SK-N-SH (cell line): ENCODE measurements at regions not wholly inside any gene's neighbourhood (a gene's known extent, or its start where the extent isn't known, plus 50 kb on each side); places are given as distances from the start of the nearest gene placed in this dataset.

Source experiments
- CTCF ChIA-PET: fragments of 300-600, 350-600 bp; formaldehyde crosslinking; extraction: SDS; loops from one replicate; lab custom pipeline; 2021; lab: Yijun Ruan, JAX
- POLR2A ChIA-PET: fragments of 350-600 bp; sonication (Branson Sonifier 250); formaldehyde crosslinking; extraction: SDS; loops from one replicate; lab custom pipeline; 2020; ENCODE audit warnings: antibody characterized with exemption, inconsistent platforms; lab: Yijun Ruan, JAX
- DNase-seq: peaks from one replicate; pipeline ENCODE4 v3.0.0; 2012
- H2AFZ ChIP-seq: fragments of 200-600 bp; sonication (generic); 2 replicates; pipeline ENCODE4 v1.8.1; 2016; ENCODE audit warnings: antibody characterized with exemption, mild to moderate bottlenecking, low read depth
- H3F3A ChIP-seq: fragments of 200-600 bp; sonication (generic); replicated peaks from 2 replicates; pipeline ENCODE3; 2016; ENCODE audit warnings: antibody characterized with exemption, mild to moderate bottlenecking; ENCODE audit not compliant: insufficient read depth
- H3K27ac ChIP-seq, 2 experiments: fragments of 200-500 bp in 1 of 2; fragments of 200-600 bp in 1 of 2; sonication (Bioruptor generic) in 1 of 2; sonication (generic), shearing (Covaris generic) in 1 of 2; 2 replicates each; pipeline versions ENCODE4 v1.5.1 to v1.6.1; 2014 to 2016; ENCODE audit warnings: low read depth in 2 of 2, inconsistent platforms in 1 of 2, low read length in 1 of 2, mild to moderate bottlenecking in 1 of 2, mixed read lengths in 1 of 2
- H3K27me3 ChIP-seq: fragments of 200-600 bp; sonication (generic), shearing (Covaris generic); 2 replicates; pipeline ENCODE4 v1.6.1; 2016; ENCODE audit warnings: mixed run types; ENCODE audit not compliant: insufficient read depth
- H3K36me3 ChIP-seq, 2 experiments: fragments of 200-500 bp in 1 of 2; fragments of 200-600 bp in 1 of 2; sonication (Bioruptor generic) in 1 of 2; sonication (generic) in 1 of 2; replicated peaks in 1 of 2; 2 replicates each; pipeline versions ENCODE3 to v1.5.1; 2014 to 2016; ENCODE audit warnings: low read length in 1 of 2, mild to moderate bottlenecking in 1 of 2; ENCODE audit not compliant: insufficient read depth in 2 of 2, control insufficient read depth in 1 of 2
- H3K4me1 ChIP-seq, 2 experiments: fragments of 200-500 bp in 1 of 2; fragments of 200-600 bp in 1 of 2; sonication (Bioruptor generic) in 1 of 2; sonication (generic), shearing (Covaris generic) in 1 of 2; 2 replicates each; pipeline versions ENCODE4 v1.5.1 to v1.6.1; 2014 to 2016; ENCODE audit warnings: low read depth in 1 of 2, low read length in 1 of 2, mixed run types in 1 of 2; ENCODE audit not compliant: insufficient read depth in 2 of 2, control insufficient read depth in 1 of 2
- H3K4me2 ChIP-seq: fragments of 200-600 bp; sonication (generic), shearing (Covaris generic); 2 replicates; pipeline ENCODE4 v1.6.1; 2017; ENCODE audit warnings: mixed run types
- H3K4me3 ChIP-seq, 2 experiments: fragments of 200-500 bp in 1 of 2; fragments of 200-600 bp in 1 of 2; sonication (Bioruptor generic) in 1 of 2; sonication (generic), shearing (Covaris generic) in 1 of 2; 2 replicates each; pipeline versions ENCODE4 v1.5.1 to v1.8.1; 2014 to 2016; ENCODE audit warnings: low read depth in 2 of 2, inconsistent platforms in 1 of 2, low read length in 1 of 2, mild to moderate bottlenecking in 1 of 2, mixed read lengths in 1 of 2, moderate library complexity in 1 of 2
- H3K79me2 ChIP-seq: fragments of 200-600 bp; sonication (generic); 2 replicates; pipeline ENCODE4 v1.8.1; 2017; ENCODE audit warnings: mild to moderate bottlenecking; ENCODE audit not compliant: insufficient read depth
- H3K9ac ChIP-seq: fragments of 200-600 bp; sonication (generic); 2 replicates; pipeline ENCODE4 v1.6.1; 2017; ENCODE audit warnings: mixed run types
- H3K9me2 ChIP-seq: fragments of 200-600 bp; sonication (generic); 2 replicates; pipeline ENCODE4 v1.6.1; 2017; ENCODE audit warnings: mixed run types
- H3K9me3 ChIP-seq: fragments of 200-600 bp; sonication (generic); 2 replicates; pipeline ENCODE4 v1.6.1; 2017; ENCODE audit warnings: mixed run types, mild to moderate bottlenecking, moderate library complexity
- H4K20me1 ChIP-seq: fragments of 200-600 bp; sonication (generic); 2 replicates; pipeline ENCODE4 v1.6.1; 2017; ENCODE audit warnings: mild to moderate bottlenecking, mixed run types; ENCODE audit not compliant: insufficient read depth
- CHD2 ChIP-seq: fragments of 150-350 bp; IDR thresholded peaks from 2 replicates; pipeline ENCODE4 v1.6.1; 2018; ENCODE audit warnings: low read length; ENCODE audit not compliant: partially characterized antibody
- ELF1 ChIP-seq: IDR thresholded peaks from 2 replicates; pipeline ENCODE4 v1.4.0; 2012
- EP300 ChIP-seq, 2 experiments: IDR thresholded peaks; 2 replicates each; pipeline versions ENCODE4 v1.4.0 to v1.6.1; 2012; ENCODE audit warnings: borderline replicate concordance in 1 of 2, low read depth in 1 of 2, low read length in 1 of 2
- FOSL2 ChIP-seq: IDR thresholded peaks from 2 replicates; pipeline ENCODE4 v1.4.0; 2012; ENCODE audit warnings: low read depth, mild to moderate bottlenecking, moderate library complexity, borderline replicate concordance
- FOXJ3 ChIP-seq: sonication (generic); formaldehyde crosslinking; IDR thresholded peaks from 2 replicates; pipeline ENCODE4 v1.5.1; 2020; ENCODE audit warnings: mild to moderate bottlenecking, missing genetic modification reagents
- GABPA ChIP-seq: IDR thresholded peaks from 2 replicates; pipeline ENCODE4 v1.4.0; 2012; ENCODE audit warnings: low read depth, mild to moderate bottlenecking
- GATA2 ChIP-seq: sonication (generic); formaldehyde crosslinking; IDR thresholded peaks from 2 replicates; pipeline ENCODE4 v1.5.0; 2020; ENCODE audit warnings: mild to moderate bottlenecking, missing genetic modification reagents
- IRF3 ChIP-seq: fragments of 150-350 bp; IDR thresholded peaks from 2 replicates; pipeline ENCODE4 v1.6.1; 2016; ENCODE audit warnings: mild to moderate bottlenecking, low read depth, low read length
- MAX ChIP-seq: IDR thresholded peaks from 2 replicates; pipeline ENCODE4 v1.4.0; 2012; ENCODE audit warnings: low read depth
- MEF2A ChIP-seq: IDR thresholded peaks from 2 replicates; pipeline ENCODE4 v1.4.0; 2012; ENCODE audit warnings: low read depth, borderline replicate concordance
- MXI1 ChIP-seq: IDR thresholded peaks from 2 replicates; pipeline ENCODE4 v1.6.1; 2012; ENCODE audit warnings: mild to moderate bottlenecking, low read depth, low read length, improper control_type of control experiment
- NFIC ChIP-seq: IDR thresholded peaks from 2 replicates; pipeline ENCODE4 v1.4.0; 2012; ENCODE audit warnings: borderline replicate concordance
- NRF1 ChIP-seq: IDR thresholded peaks from 2 replicates; pipeline ENCODE4 v1.6.1; 2012; ENCODE audit warnings: low read depth, mild to moderate bottlenecking, low read length
- POLR2AphosphoS5 ChIP-seq: IDR thresholded peaks from 2 replicates; pipeline ENCODE4 v1.6.1; 2012; ENCODE audit warnings: low read depth, low read length
- RCOR1 ChIP-seq: fragments of 150-350 bp; IDR thresholded peaks from 2 replicates; pipeline ENCODE4 v1.6.1; 2017; ENCODE audit warnings: antibody characterized with exemption, low read length
- REST ChIP-seq: IDR thresholded peaks from 2 replicates; pipeline ENCODE4 v1.6.1; 2012; ENCODE audit warnings: mild to moderate bottlenecking, low read depth, low read length, moderate library complexity
- SMC3 ChIP-seq: IDR thresholded peaks from 2 replicates; pipeline ENCODE4 v1.6.1; 2012; ENCODE audit warnings: low read depth, low read length, improper control_type of control experiment
- TEAD4 ChIP-seq: IDR thresholded peaks from 2 replicates; pipeline ENCODE4 v1.4.0; 2012; ENCODE audit warnings: mild to moderate bottlenecking, borderline replicate concordance; ENCODE audit not compliant: insufficient read depth
- WGBS: methylation state at CpG from one replicate; pipeline ENCODE4 v1.1.6; 2017; ENCODE audit warnings: low lambda C conversion rate; 5-methylcytosine and 5-hydroxymethylcytosine counted together
- TF ChIP-seq, protein P1 (sequence below): fragments of 200-600 bp; sonication (generic); IDR thresholded peaks from 2 replicates; pipeline ENCODE4 v1.6.1; 2017; ENCODE audit warnings: antibody characterized with exemption, mild to moderate bottlenecking, moderate library complexity
- TF ChIP-seq, protein P2 (sequence below): IDR thresholded peaks from 2 replicates; pipeline ENCODE4 v1.4.0; 2012; ENCODE audit warnings: low read depth, borderline replicate concordance

DNA sequence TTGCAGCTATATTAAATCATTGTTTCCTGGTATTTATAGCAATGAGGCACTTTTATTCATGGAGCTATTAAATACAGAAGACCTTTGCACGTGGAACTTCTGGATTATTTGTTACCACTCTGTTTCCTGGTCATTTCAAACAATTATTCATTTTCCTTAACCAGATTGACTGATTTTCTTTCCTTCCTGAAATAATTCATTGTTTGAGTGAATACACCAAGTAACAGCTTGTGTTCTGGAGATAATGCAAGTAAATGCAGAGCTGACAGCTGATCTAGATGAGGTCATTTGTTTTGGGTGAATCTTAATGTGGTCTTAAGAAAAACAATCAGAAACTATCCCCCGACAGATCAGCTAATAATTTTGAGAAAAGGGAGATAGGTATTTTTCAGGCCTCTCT, 497.7 kb downstream of the KIF20B start:
- ChIA-PET POLR2A (no interaction called here), CTCF (interaction anchor here (1.4 kb wide), 1 partner anchor 20 kb away, joined by 3 read pairs; no protein-coding TSS in a partner anchor)
- H3K9ac ChIP-seq = no peak overlapping the region
- no peak overlapping the region for H3K27ac ChIP-seq
- H3K9me2 ChIP-seq = no peaks in the 10 kb centered on the region
- no peaks in the 10 kb centered on the region for H3K79me2 ChIP-seq
- TF ChIP-seq NFIC (no peak), NRF1 (no peak), CHD2 (no peak), IRF3 (no peak), POLR2AphosphoS5 (no peak), FOXJ3 (CRISPR knock-in tag) (no peak), EP300 (IDR thresholded peaks at IDR 0.05; ENCODE audit: borderline replicate concordance in 1 of 2, low read depth in 1 of 2, low read length in 1 of 2) (no peak), REST (no peak), TEAD4 (no peak), MEF2A (no peak), MAX (no peak), GABPA (no peak), GATA2 (no peak), RCOR1 (no peak), SMC3 (no peak), ELF1 (no peak), MXI1 (no peak), FOSL2 (no peak)
- TF ChIP-seq, protein P1, sequence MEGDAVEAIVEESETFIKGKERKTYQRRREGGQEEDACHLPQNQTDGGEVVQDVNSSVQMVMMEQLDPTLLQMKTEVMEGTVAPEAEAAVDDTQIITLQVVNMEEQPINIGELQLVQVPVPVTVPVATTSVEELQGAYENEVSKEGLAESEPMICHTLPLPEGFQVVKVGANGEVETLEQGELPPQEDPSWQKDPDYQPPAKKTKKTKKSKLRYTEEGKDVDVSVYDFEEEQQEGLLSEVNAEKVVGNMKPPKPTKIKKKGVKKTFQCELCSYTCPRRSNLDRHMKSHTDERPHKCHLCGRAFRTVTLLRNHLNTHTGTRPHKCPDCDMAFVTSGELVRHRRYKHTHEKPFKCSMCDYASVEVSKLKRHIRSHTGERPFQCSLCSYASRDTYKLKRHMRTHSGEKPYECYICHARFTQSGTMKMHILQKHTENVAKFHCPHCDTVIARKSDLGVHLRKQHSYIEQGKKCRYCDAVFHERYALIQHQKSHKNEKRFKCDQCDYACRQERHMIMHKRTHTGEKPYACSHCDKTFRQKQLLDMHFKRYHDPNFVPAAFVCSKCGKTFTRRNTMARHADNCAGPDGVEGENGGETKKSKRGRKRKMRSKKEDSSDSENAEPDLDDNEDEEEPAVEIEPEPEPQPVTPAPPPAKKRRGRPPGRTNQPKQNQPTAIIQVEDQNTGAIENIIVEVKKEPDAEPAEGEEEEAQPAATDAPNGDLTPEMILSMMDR = no peak
- TF ChIP-seq, protein P2, sequence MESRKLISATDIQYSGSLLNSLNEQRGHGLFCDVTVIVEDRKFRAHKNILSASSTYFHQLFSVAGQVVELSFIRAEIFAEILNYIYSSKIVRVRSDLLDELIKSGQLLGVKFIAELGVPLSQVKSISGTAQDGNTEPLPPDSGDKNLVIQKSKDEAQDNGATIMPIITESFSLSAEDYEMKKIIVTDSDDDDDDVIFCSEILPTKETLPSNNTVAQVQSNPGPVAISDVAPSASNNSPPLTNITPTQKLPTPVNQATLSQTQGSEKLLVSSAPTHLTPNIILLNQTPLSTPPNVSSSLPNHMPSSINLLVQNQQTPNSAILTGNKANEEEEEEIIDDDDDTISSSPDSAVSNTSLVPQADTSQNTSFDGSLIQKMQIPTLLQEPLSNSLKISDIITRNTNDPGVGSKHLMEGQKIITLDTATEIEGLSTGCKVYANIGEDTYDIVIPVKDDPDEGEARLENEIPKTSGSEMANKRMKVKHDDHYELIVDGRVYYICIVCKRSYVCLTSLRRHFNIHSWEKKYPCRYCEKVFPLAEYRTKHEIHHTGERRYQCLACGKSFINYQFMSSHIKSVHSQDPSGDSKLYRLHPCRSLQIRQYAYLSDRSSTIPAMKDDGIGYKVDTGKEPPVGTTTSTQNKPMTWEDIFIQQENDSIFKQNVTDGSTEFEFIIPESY = no peak
- H3K36me3 ChIP-seq = no peaks in the 10 kb centered on the region
- H3K4me2 ChIP-seq = no peak overlapping the region
- no peaks in the 10 kb centered on the region for H3K9me3 ChIP-seq
- H3F3A ChIP-seq = peaks cover under 1% of the 10 kb centered on the region
- no peaks in the 10 kb centered on the region for H3K4me1 ChIP-seq
- no peak overlapping the region for H3K4me3 ChIP-seq
- H4K20me1 ChIP-seq = no peaks in the 10 kb centered on the region
- H2AFZ ChIP-seq = no peak overlapping the region
- DNase-seq = no peak
- H3K27me3 ChIP-seq = no peaks in the 10 kb centered on the region
- 20% methylated on average over 2 of the region's 2 CpGs for WGBS
